ENCODE measurements at regions not wholly inside any gene's neighbourhood (a gene's known extent, or its start where the extent isn't known, plus 50 kb on each side); places are given as distances from the start of the nearest gene placed in this dataset.
"Not testable (repeated sequence)": the region's sequence is repeated elsewhere in the genome, so short reads cannot be mapped to it uniquely, and the experiment has no call there.

- no peak overlapping the region for H3K27ac ChIP-seq (ENCODE audit: low read length)
- 85% methylated on average over 9 of the region's 9 CpGs for WGBS
- H3K4me1 ChIP-seq (ENCODE audit: control insufficient read depth, insufficient read depth, low read length) = peaks cover 3% of the 10 kb centered on the region
- no peak for ATAC-seq
- intact Hi-C loops (cut with DNase I) = no loop called here
- H3K27me3 ChIP-seq (ENCODE audit: control insufficient read depth, insufficient read depth) = no peaks in the 10 kb centered on the region
- H3K4me3 ChIP-seq (ENCODE audit: low read length) = no peak overlapping the region
- DNase-seq = no peak
- no peaks in the 10 kb centered on the region for H3K9me3 ChIP-seq (ENCODE audit: control insufficient read depth, low read length)
These were observed 55.1 kb downstream of the ID4 start for GRCh38 chr6:19892260-19892659.

GRCh38 chr6:19895866-19896692 lies 58.9 kb downstream of the ID4 start:
- Histone ChIP-seq H3K4me1 (ENCODE audit: control insufficient read depth, insufficient read depth, low read length) (peaks cover 3% of the 10 kb centered on the region), H3K4me3 (ENCODE audit: low read length) (no peak overlapping the region), H3K27ac (ENCODE audit: low read length) (no peak overlapping the region), H3K9me3 (ENCODE audit: control insufficient read depth, low read length) (no peaks in the 10 kb centered on the region), H3K27me3 (ENCODE audit: control insufficient read depth, insufficient read depth) (no peaks in the 10 kb centered on the region)
- ATAC-seq (peak in 1 of 2 donors; percentile 32), DNase-seq (no peak)
- intact Hi-C loops (cut with DNase I) = no loop called here
- WGBS = 37% methylated on average over 9 of the region's 9 CpGs

- Histone ChIP-seq H3K27ac (ENCODE audit: low read length) (no peak overlapping the region), H3K4me1 (ENCODE audit: control insufficient read depth, insufficient read depth, low read length) (peaks cover 3% of the 10 kb centered on the region), H3K9me3 (ENCODE audit: control insufficient read depth, low read length) (no peaks in the 10 kb centered on the region), H3K27me3 (ENCODE audit: control insufficient read depth, insufficient read depth) (no peaks in the 10 kb centered on the region), H3K4me3 (ENCODE audit: low read length) (no peak overlapping the region)
- ATAC-seq (no peak), DNase-seq (no peak)
- WGBS = 28% methylated on average over 2 of the region's 2 CpGs
- intact Hi-C loops (cut with DNase I) = no loop called here
These were observed 59.5 kb downstream of the ID4 start for GRCh38 chr6:19896693-19897010.

- intact Hi-C loops (cut with DNase I) = no loop called here
- ATAC-seq = no peak
- no peaks in the 10 kb centered on the region for H3K27me3 ChIP-seq (ENCODE audit: control insufficient read depth, insufficient read depth)
- no peaks in the 10 kb centered on the region for H3K9me3 ChIP-seq (ENCODE audit: control insufficient read depth, low read length)
- peaks cover 3% of the 10 kb centered on the region for H3K4me1 ChIP-seq (ENCODE audit: control insufficient read depth, insufficient read depth, low read length)
- no peak overlapping the region for H3K27ac ChIP-seq (ENCODE audit: low read length)
- H3K4me3 ChIP-seq (ENCODE audit: low read length) = no peak overlapping the region
- DNase-seq = no peak
- WGBS = 60% methylated on average over 4 of the region's 4 CpGs
These were observed 61.1 kb downstream of the ID4 start for GRCh38 chr6:19898141-19898740.

GRCh38 chr6:19902201-19902600 lies 65.0 kb downstream of the ID4 start:
- WGBS = 91% methylated on average over 4 of the region's 4 CpGs
- Histone ChIP-seq H3K9me3 (ENCODE audit: control insufficient read depth, low read length) (no peaks in the 10 kb centered on the region), H3K4me1 (ENCODE audit: control insufficient read depth, insufficient read depth, low read length) (peaks cover 3% of the 10 kb centered on the region), H3K4me3 (ENCODE audit: low read length) (no peak overlapping the region), H3K27ac (ENCODE audit: low read length) (no peak overlapping the region), H3K27me3 (ENCODE audit: control insufficient read depth, insufficient read depth) (no peaks in the 10 kb centered on the region)
- intact Hi-C loops (cut with DNase I) = no loop called here
- DNase-seq (no peak), ATAC-seq (no peak)

GRCh38 chr6:19904408-19904807 lies 67.2 kb downstream of the ID4 start:
- H3K4me3 ChIP-seq (ENCODE audit: low read length); H3K27me3 ChIP-seq (ENCODE audit: control insufficient read depth, insufficient read depth); ATAC-seq; H3K4me1 ChIP-seq (ENCODE audit: control insufficient read depth, insufficient read depth, low read length); H3K9me3 ChIP-seq (ENCODE audit: control insufficient read depth, low read length); DNase-seq; H3K27ac ChIP-seq (ENCODE audit: low read length); intact Hi-C loops (cut with DNase I): not testable (repeated sequence)
- 80% methylated on average over 6 of the region's 6 CpGs for WGBS

GRCh38 chr6:19905584-19905983 lies 68.4 kb downstream of the ID4 start:
- H3K27me3 ChIP-seq (ENCODE audit: control insufficient read depth, insufficient read depth) = no peaks in the 10 kb centered on the region
- no peak overlapping the region for H3K27ac ChIP-seq (ENCODE audit: low read length)
- no peaks in the 10 kb centered on the region for H3K9me3 ChIP-seq (ENCODE audit: control insufficient read depth, low read length)
- DNase-seq (no peak), ATAC-seq (no peak)
- intact Hi-C loops (cut with DNase I) = no loop called here
- peaks cover 3% of the 10 kb centered on the region for H3K4me1 ChIP-seq (ENCODE audit: control insufficient read depth, insufficient read depth, low read length)
- no peak overlapping the region for H3K4me3 ChIP-seq (ENCODE audit: low read length)
- 60% methylated on average over 1 of the region's 1 CpG for WGBS

- no peaks in the 10 kb centered on the region for H3K27me3 ChIP-seq (ENCODE audit: control insufficient read depth, insufficient read depth)
- peak in 1 of 3 donors; percentile 56 for DNase-seq
- ATAC-seq = peak in 1 of 2 donors; percentile 43
- no peak overlapping the region for H3K27ac ChIP-seq (ENCODE audit: low read length)
- no peak overlapping the region for H3K4me3 ChIP-seq (ENCODE audit: low read length)
- intact Hi-C loops (cut with DNase I) = no loop called here
- peaks cover 3% of the 10 kb centered on the region for H3K4me1 ChIP-seq (ENCODE audit: control insufficient read depth, insufficient read depth, low read length)
- H3K9me3 ChIP-seq (ENCODE audit: control insufficient read depth, low read length) = no peaks in the 10 kb centered on the region
- WGBS = 61% methylated on average over 3 of the region's 3 CpGs
These were observed 69.0 kb downstream of the ID4 start for GRCh38 chr6:19906171-19906570.

GRCh38 chr6:19911223-19911622 lies 74.1 kb downstream of the ID4 start:
- 85% methylated on average over 3 of the region's 3 CpGs for WGBS
- Histone ChIP-seq H3K4me1 (ENCODE audit: control insufficient read depth, insufficient read depth, low read length) (peaks cover 3% of the 10 kb centered on the region), H3K27ac (ENCODE audit: low read length) (no peak overlapping the region), H3K9me3 (ENCODE audit: control insufficient read depth, low read length) (no peaks in the 10 kb centered on the region), H3K27me3 (ENCODE audit: control insufficient read depth, insufficient read depth) (no peaks in the 10 kb centered on the region), H3K4me3 (ENCODE audit: low read length) (no peak overlapping the region)
- ATAC-seq = no peak
- no peak for DNase-seq
- intact Hi-C loops (cut with DNase I) = no loop called here

GRCh38 chr6:19918436-19918835 lies 81.3 kb downstream of the ID4 start:
- intact Hi-C loops (cut with DNase I) = no loop called here
- no peak for ATAC-seq
- 75% methylated on average over 1 of the region's 1 CpG for WGBS
- no peak overlapping the region for H3K4me3 ChIP-seq (ENCODE audit: low read length)
- no peaks in the 10 kb centered on the region for H3K4me1 ChIP-seq (ENCODE audit: control insufficient read depth, insufficient read depth, low read length)
- H3K27me3 ChIP-seq (ENCODE audit: control insufficient read depth, insufficient read depth) = no peaks in the 10 kb centered on the region
- no peak for DNase-seq
- H3K27ac ChIP-seq (ENCODE audit: low read length) = no peak overlapping the region
- no peaks in the 10 kb centered on the region for H3K9me3 ChIP-seq (ENCODE audit: control insufficient read depth, low read length)

- Histone ChIP-seq H3K9me3 (ENCODE audit: control insufficient read depth, low read length) (no peaks in the 10 kb centered on the region), H3K4me3 (ENCODE audit: low read length) (no peak overlapping the region), H3K27ac (ENCODE audit: low read length) (no peak overlapping the region), H3K4me1 (ENCODE audit: control insufficient read depth, insufficient read depth, low read length) (no peaks in the 10 kb centered on the region), H3K27me3 (ENCODE audit: control insufficient read depth, insufficient read depth) (no peaks in the 10 kb centered on the region)
- ATAC-seq (no peak), DNase-seq (no peak)
- 28% methylated on average over 9 of the region's 9 CpGs for WGBS
- intact Hi-C loops (cut with DNase I) = no loop called here
These were observed 84.6 kb downstream of the ID4 start for GRCh38 chr6:19921786-19922185.

All from right cardiac atrium (tissue), 5 donors.